ENCODE measurements at regions not wholly inside any gene's neighbourhood (a gene's known extent, or its start where the extent isn't known, plus 50 kb on each side); places are given as distances from the start of the nearest gene placed in this dataset.

DNA sequence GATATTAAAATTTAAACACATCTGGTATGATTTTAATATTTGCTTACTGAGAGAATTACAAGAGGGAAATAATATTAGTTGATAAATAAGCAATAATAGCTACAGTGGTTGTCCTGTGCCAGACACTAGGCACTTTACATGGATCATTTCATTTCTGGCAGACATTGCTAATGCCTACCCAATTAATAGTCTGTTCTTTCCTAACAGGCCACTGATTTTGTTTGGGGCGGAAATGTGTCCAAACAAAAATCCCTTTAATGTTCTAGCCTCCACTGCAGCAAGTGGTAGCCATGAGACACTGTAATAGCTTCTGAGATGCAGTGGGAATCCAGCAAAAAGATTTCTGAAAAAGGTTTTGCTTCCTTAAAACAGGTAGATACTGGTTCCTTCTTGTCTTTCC, 527.4 kb downstream of the CSNK1G3 start:
- Histone ChIP-seq H3K27me3 (no peaks in the 10 kb centered on the region), H3K4me1 (no peaks in the 10 kb centered on the region), H3K27ac (no peak overlapping the region), H3K4me3 (no peak overlapping the region), H3K9me3 (no peaks in the 10 kb centered on the region), H3K36me3 (ENCODE audit: low read depth, missing control alignments) (no peaks in the 10 kb centered on the region)
- intact Hi-C loops (cut with DNase I; ENCODE audit: low total_unique reads): no loop called here
- WGBS, 2 donors: 95 to 100% methylated on average over 1 of the region's 1 CpG
- DNase-seq: no peak
- TF ChIP-seq POLR2A (IDR thresholded peaks at IDR 0.05): no peak
- TF ChIP-seq, protein P1, sequence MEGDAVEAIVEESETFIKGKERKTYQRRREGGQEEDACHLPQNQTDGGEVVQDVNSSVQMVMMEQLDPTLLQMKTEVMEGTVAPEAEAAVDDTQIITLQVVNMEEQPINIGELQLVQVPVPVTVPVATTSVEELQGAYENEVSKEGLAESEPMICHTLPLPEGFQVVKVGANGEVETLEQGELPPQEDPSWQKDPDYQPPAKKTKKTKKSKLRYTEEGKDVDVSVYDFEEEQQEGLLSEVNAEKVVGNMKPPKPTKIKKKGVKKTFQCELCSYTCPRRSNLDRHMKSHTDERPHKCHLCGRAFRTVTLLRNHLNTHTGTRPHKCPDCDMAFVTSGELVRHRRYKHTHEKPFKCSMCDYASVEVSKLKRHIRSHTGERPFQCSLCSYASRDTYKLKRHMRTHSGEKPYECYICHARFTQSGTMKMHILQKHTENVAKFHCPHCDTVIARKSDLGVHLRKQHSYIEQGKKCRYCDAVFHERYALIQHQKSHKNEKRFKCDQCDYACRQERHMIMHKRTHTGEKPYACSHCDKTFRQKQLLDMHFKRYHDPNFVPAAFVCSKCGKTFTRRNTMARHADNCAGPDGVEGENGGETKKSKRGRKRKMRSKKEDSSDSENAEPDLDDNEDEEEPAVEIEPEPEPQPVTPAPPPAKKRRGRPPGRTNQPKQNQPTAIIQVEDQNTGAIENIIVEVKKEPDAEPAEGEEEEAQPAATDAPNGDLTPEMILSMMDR (IDR thresholded peaks at IDR 0.05): no peak

DNA sequence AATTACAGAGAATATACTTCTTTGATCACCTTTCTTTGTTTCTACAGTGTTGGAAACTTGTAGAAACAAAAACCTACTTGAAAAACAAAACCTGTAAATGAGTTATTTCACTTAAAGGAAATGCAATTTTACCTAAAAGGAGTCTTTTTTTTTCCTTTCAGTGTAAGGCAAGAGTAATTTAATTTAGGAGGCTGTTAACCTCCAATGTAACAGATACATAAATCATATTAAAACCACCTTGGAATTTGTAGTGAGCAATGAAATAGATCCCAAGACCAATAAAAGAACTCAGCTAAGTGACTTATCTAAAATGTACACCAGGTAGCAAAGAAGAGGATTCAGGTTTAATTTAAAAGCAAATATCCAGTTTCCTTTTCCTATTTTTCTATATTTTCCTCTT, 524.8 kb downstream of the CSNK1G3 start:
- Histone ChIP-seq H3K4me1 (no peaks in the 10 kb centered on the region), H3K27ac (no peak overlapping the region), H3K36me3 (ENCODE audit: low read depth, missing control alignments) (no peaks in the 10 kb centered on the region), H3K4me3 (no peak overlapping the region), H3K9me3 (no peaks in the 10 kb centered on the region), H3K27me3 (no peaks in the 10 kb centered on the region)
- TF ChIP-seq POLR2A (IDR thresholded peaks at IDR 0.05): no peak
- TF ChIP-seq, protein P1 (IDR thresholded peaks at IDR 0.05): no peak
- intact Hi-C loops (cut with DNase I; ENCODE audit: low total_unique reads): no loop called here
- no peak for DNase-seq

DNA sequence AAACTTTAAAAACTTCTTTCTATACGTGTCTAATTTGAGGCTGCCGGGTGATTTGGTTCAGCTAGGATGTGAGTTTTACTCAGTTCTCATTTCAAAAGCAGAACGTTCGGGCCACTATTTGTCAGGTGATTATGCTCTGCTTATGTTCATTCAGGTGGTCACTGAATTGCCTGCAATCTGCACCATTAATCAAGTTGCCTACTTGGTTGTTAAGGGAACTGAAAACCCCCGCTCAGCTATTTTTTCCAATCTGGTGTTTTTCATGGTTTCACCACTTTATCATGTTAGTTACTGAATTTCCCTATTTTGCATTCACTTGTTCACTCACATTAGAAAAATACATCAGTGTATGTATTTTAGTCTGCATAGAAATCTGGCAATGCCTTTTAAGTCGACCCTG, 523.0 kb downstream of the CSNK1G3 start:
- no peaks in the 10 kb centered on the region for H3K9me3 ChIP-seq
- H3K36me3 ChIP-seq (ENCODE audit: low read depth, missing control alignments): no peaks in the 10 kb centered on the region
- whole genome bisulfite sequencing, 2 donors: 81 to 84% methylated on average over 6 of the region's 6 CpGs
- no peaks in the 10 kb centered on the region for H3K4me1 ChIP-seq
- no peak overlapping the region for H3K27ac ChIP-seq
- H3K27me3 ChIP-seq: no peaks in the 10 kb centered on the region
- DNase-seq: no peak
- H3K4me3 ChIP-seq: no peak overlapping the region
- TF ChIP-seq POLR2A (IDR thresholded peaks at IDR 0.05): no peak
- TF ChIP-seq, protein P1 (IDR thresholded peaks at IDR 0.05): no peak
- intact Hi-C loops (cut with DNase I; ENCODE audit: low total_unique reads): no loop called here

DNA sequence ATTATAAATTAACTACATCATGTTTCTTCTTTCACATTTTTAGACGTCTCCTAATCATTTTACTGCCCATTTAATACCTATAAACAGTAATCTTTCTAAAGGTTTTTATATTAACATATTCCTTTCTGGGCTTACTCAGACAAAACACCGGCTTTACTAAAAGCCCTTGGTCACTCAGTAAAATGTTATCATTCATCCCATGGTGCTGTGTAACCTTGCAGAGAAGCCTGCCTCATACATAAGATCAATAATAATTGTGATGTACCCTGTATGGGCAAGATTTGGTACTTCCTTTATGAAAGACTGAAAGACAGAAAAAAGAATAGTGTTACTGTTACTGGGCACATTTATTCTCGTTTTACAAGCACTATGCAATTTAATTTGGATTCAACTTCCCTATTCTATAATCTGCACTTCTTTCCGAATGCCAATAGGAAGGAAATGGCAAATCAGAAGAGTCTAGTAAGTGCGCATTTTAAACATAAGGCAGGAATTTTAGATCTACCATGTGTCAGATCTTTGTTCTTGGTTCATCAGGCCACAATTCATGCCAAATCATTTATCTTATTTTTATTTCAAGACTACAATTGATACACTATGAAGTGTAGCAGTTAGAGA, 522.2 kb downstream of the CSNK1G3 start:
- Histone ChIP-seq H3K27ac (no peak overlapping the region), H3K4me3 (no peak overlapping the region), H3K27me3 (no peaks in the 10 kb centered on the region), H3K36me3 (ENCODE audit: low read depth, missing control alignments) (no peaks in the 10 kb centered on the region), H3K9me3 (no peaks in the 10 kb centered on the region), H3K4me1 (no peaks in the 10 kb centered on the region)
- 65 to 69% methylated on average over 5 of the region's 5 CpGs for WGBS, 2 donors
- no peak for TF ChIP-seq POLR2A (IDR thresholded peaks at IDR 0.05)
- TF ChIP-seq, protein P1 (IDR thresholded peaks at IDR 0.05): no peak
- intact Hi-C loops (cut with DNase I; ENCODE audit: low total_unique reads): no loop called here
- no peak for DNase-seq

DNA sequence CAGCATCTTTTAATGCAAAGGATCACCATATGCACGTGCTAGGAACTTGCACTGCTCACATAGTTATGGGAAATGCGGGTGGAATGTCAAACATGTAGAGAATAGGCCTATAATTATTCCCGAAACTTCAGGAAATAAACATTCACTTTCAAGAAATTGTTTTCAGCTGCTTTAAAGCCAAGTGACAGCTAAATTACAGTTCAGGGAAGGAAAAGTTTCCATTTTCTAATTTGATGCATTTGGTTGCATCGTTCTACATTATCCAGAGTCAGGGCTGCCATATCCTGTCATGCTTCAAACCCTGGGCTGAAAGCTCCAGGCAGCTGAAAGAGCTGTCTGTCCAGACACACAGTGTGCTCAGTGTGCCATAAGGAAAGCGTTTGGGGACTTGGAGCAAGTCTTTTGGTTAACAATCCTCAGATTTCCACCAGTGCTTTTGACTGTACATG, 518.1 kb downstream of the CSNK1G3 start:
- no peaks in the 10 kb centered on the region for H3K27me3 ChIP-seq
- WGBS, 2 donors: 79 to 94% methylated on average over 5 of the region's 5 CpGs
- H3K4me1 ChIP-seq: no peaks in the 10 kb centered on the region
- H3K4me3 ChIP-seq: no peak overlapping the region
- TF ChIP-seq, protein P1 (IDR thresholded peaks at IDR 0.05): no peak
- no peak for TF ChIP-seq POLR2A (IDR thresholded peaks at IDR 0.05)
- intact Hi-C loops (cut with DNase I; ENCODE audit: low total_unique reads): no loop called here
- no peak for DNase-seq
- H3K36me3 ChIP-seq (ENCODE audit: low read depth, missing control alignments): no peaks in the 10 kb centered on the region
- H3K27ac ChIP-seq: no peak overlapping the region
- H3K9me3 ChIP-seq: no peaks in the 10 kb centered on the region
